A549 (cell line): ENCODE measurements at regions not wholly inside any gene's neighbourhood (a gene's known extent, or its start where the extent isn't known, plus 50 kb on each side); places are given as distances from the start of the nearest gene placed in this dataset.

Experiments used
- CHD2 ChIP-seq: fragments of 150-350 bp; IDR thresholded peaks from 2 replicates; pipeline ENCODE4 v1.6.1; 2014; ENCODE audit warnings: low read length; ENCODE audit not compliant: partially characterized antibody
- CTCF ChIP-seq: fragments of >200 bp; sonication (Bioruptor Twin); formaldehyde crosslinking; IDR thresholded peaks from 3 replicates; pipeline ENCODE4 v1.5.1; 2016
- MAFK ChIP-seq: fragments of 450-650 bp; IDR thresholded peaks from 2 replicates; pipeline ENCODE4 v1.6.1; 2014; ENCODE audit not compliant: partially characterized antibody
- MAX ChIP-seq: IDR thresholded peaks from 2 replicates; pipeline ENCODE4 v1.6.1; 2012
- MAZ ChIP-seq: fragments of 150-350 bp; IDR thresholded peaks from 2 replicates; pipeline ENCODE4 v1.6.1; 2014; ENCODE audit warnings: antibody characterized with exemption, low read depth, low read length, borderline replicate concordance
- MYC ChIP-seq: IDR thresholded peaks from 2 replicates; pipeline ENCODE4 v1.6.1; 2012; ENCODE audit warnings: mild to moderate bottlenecking, inconsistent platforms, low read length, improper control_type of control experiment, borderline replicate concordance
- PBX3 ChIP-seq: IDR thresholded peaks from 2 replicates; pipeline ENCODE4 v1.6.1; 2012
- PHF8 ChIP-seq: fragments of 200-600 bp; sonication (generic); IDR thresholded peaks from 2 replicates; pipeline ENCODE4 v1.6.1; 2016; ENCODE audit warnings: low read depth, mild to moderate bottlenecking, antibody characterized with exemption, moderate library complexity, borderline replicate concordance
- POLR2A ChIP-seq: IDR thresholded peaks from 2 replicates; pipeline ENCODE4 v1.6.1; 2012; ENCODE audit warnings: mild to moderate bottlenecking, low read length
- RAD21 ChIP-seq, 2 experiments: fragments of >200 bp in 1 of 2; sonication (Bioruptor Twin) in 1 of 2; formaldehyde crosslinking in 1 of 2; IDR thresholded peaks in 1 of 2; conservative IDR thresholded peaks in 1 of 2; 2 replicates in 1 of 2; 3 replicates in 1 of 2; pipeline ENCODE4 v1.6.1; 2012 to 2018; ENCODE audit warnings: inconsistent platforms in 1 of 2

DNA sequence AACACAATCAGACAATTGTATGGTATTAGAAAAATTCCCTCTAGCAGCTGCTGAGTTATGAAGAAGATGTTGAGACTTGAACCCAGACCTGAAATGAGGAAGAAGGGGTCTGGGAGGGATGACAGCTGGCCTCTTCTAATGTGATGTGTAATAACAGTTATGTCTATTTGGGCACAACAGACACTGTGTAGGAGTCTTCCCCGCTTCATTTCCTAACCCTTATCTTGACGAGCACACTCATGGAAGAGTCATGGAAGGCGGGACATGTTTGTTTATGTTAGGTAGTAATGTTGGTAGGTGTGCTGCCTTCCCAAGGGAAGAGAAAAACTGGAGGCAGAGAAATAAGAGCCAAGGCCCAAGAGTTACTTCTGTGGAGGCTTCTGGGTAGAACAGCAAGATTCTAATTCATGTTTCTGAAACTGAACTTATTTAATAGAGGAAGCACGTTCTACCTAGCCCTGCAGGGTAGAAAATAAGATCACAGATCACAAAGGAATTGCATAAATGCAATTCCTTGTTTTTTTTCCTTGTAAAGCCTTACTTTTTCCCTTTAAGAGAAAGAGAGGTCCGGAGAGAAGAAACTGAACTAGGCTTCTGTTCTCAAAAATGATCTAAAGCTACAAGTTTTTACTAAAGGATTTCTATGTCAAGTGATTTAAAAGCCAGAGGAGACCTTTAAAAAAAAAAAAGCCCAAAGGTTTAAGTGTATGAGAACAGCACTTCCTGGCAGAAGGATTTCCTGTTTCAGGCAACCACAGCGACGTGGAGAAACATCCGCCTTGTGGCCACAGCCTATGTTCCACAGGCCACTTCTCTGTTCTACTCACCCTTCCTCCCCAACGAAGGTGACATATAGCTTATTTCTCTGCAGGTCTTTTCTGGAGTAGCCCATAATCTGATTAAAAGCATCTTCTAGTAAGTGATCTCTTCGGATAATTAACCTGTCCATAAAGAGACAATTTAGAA, 68.5 kb upstream of the STK17B start:
- TF ChIP-seq CTCF: no peak
- TF ChIP-seq PBX3: no peak
- no peak for TF ChIP-seq MAFK
- TF ChIP-seq CHD2: no peak
- no peak for TF ChIP-seq MAX
- TF ChIP-seq RAD21 (conservative IDR thresholded peaks at IDR 0.05 in 1 of 2, IDR thresholded peaks at IDR 0.05 in 1 of 2): no peak
- TF ChIP-seq PHF8: no peak
- TF ChIP-seq MAZ: no peak
- no peak for TF ChIP-seq MYC
- TF ChIP-seq POLR2A: no peak
